ENCODE measurements at regions not wholly inside any gene's neighbourhood (a gene's known extent, or its start where the extent isn't known, plus 50 kb on each side); places are given as distances from the start of the nearest gene placed in this dataset.
"Not testable (repeated sequence)": the region's sequence is repeated elsewhere in the genome, so short reads cannot be mapped to it uniquely, and the experiment has no call there.

GRCh38 chr5:158200619-158201018 lies 341.7 kb upstream of the CLINT1 start:
- DNase-seq (ENCODE audit: low read depth): no peak

GRCh38 chr5:158198636-158199035 lies 339.7 kb upstream of the CLINT1 start:
- DNase-seq (ENCODE audit: low read depth): no peak

GRCh38 chr5:158195416-158196210 lies 336.7 kb upstream of the CLINT1 start:
- no peak for DNase-seq (ENCODE audit: low read depth)

- no peak for DNase-seq (ENCODE audit: low read depth)
Measured at GRCh38 chr5:158194561-158194976, 335.6 kb upstream of the CLINT1 start.

- not testable (repeated sequence) for DNase-seq (ENCODE audit: low read depth)
Measured at GRCh38 chr5:158193395-158193794, 334.4 kb upstream of the CLINT1 start.

- no peak for DNase-seq (ENCODE audit: low read depth)
Measured at GRCh38 chr5:158180407-158180806, 321.5 kb upstream of the CLINT1 start.

GRCh38 chr5:158179271-158179670 lies 320.3 kb upstream of the CLINT1 start:
- DNase-seq (ENCODE audit: low read depth): no peak

- DNase-seq (ENCODE audit: low read depth): no peak
Measured at GRCh38 chr5:158178535-158178934, 319.6 kb upstream of the CLINT1 start.

GRCh38 chr5:158177146-158177545 lies 318.2 kb upstream of the CLINT1 start:
- no peak for DNase-seq (ENCODE audit: low read depth)

GRCh38 chr5:158175934-158176481 lies 317.1 kb upstream of the CLINT1 start:
- no peak for DNase-seq (ENCODE audit: low read depth)

- DNase-seq (ENCODE audit: low read depth): peak; percentile 65
Measured at GRCh38 chr5:158174918-158175851, 316.2 kb upstream of the CLINT1 start.

- no peak for DNase-seq (ENCODE audit: low read depth)
Measured at GRCh38 chr5:158174026-158174425, 315.1 kb upstream of the CLINT1 start.

- DNase-seq (ENCODE audit: low read depth): no peak
Measured at GRCh38 chr5:158172005-158172404, 313.1 kb upstream of the CLINT1 start.

GRCh38 chr5:158170534-158170933 lies 311.6 kb upstream of the CLINT1 start:
- no peak for DNase-seq (ENCODE audit: low read depth)

- no peak for DNase-seq (ENCODE audit: low read depth)
Measured at GRCh38 chr5:158170060-158170459, 311.1 kb upstream of the CLINT1 start.

- no peak for DNase-seq (ENCODE audit: low read depth)
Measured at GRCh38 chr5:158166424-158166823, 307.5 kb upstream of the CLINT1 start.

- no peak for DNase-seq (ENCODE audit: low read depth)
Measured at GRCh38 chr5:158165647-158166046, 306.7 kb upstream of the CLINT1 start.

GRCh38 chr5:158164296-158165047 lies 305.5 kb upstream of the CLINT1 start:
- no peak for DNase-seq (ENCODE audit: low read depth)

- no peak for DNase-seq (ENCODE audit: low read depth)
Measured at GRCh38 chr5:158163451-158164295, 304.7 kb upstream of the CLINT1 start.

- no peak for DNase-seq (ENCODE audit: low read depth)
Measured at GRCh38 chr5:158162479-158163034, 303.6 kb upstream of the CLINT1 start.

GRCh38 chr5:158162026-158162425 lies 303.1 kb upstream of the CLINT1 start:
- no peak for DNase-seq (ENCODE audit: low read depth)
